Neural cell (in vitro differentiated cells): ENCODE measurements at regions not wholly inside any gene's neighbourhood (a gene's known extent, or its start where the extent isn't known, plus 50 kb on each side); places are given as distances from the start of the nearest gene placed in this dataset.

ENCODE experiments used
- CTCF ChIP-seq: fragments of 450-650 bp; IDR thresholded peaks from 2 replicates; pipeline ENCODE4 v1.5.1; 2014; ENCODE audit warnings: antibody characterized with exemption, mild to moderate bottlenecking, moderate library complexity; ENCODE audit not compliant: poor library complexity, severe bottlenecking
- EP300 ChIP-seq: fragments of 450-650 bp; conservative IDR thresholded peaks from 2 replicates; pipeline ENCODE4 v1.6.1; 2014; ENCODE audit warnings: antibody characterized with exemption, mild to moderate bottlenecking, moderate library complexity; ENCODE audit not compliant: poor library complexity, severe bottlenecking
- EZH2 ChIP-seq: fragments of 200-600, 300-800 bp; shearing (Covaris generic), sonication (generic); IDR thresholded peaks from 2 replicates; pipeline ENCODE4 v1.6.1; 2014; ENCODE audit warnings: antibody characterized with exemption, low read length, borderline replicate concordance, mild to moderate bottlenecking; ENCODE audit not compliant: insufficient read depth, poor library complexity, severe bottlenecking
- POLR2AphosphoS5 ChIP-seq: IDR thresholded peaks from 2 replicates; pipeline ENCODE4 v1.6.1; 2012
- REST ChIP-seq: IDR thresholded peaks from 2 replicates; pipeline ENCODE4 v1.6.1; 2012; ENCODE audit warnings: borderline replicate concordance
- SMC3 ChIP-seq: fragments of 450-650 bp; conservative IDR thresholded peaks from 2 replicates; pipeline ENCODE4 v1.6.1; 2014; ENCODE audit warnings: antibody characterized with exemption, mild to moderate bottlenecking, moderate library complexity; ENCODE audit not compliant: poor library complexity

- TF ChIP-seq CTCF (no peak), EP300 (no peak), REST (no peak), POLR2AphosphoS5 (no peak), EZH2 (no peak), SMC3 (no peak)
Measured at GRCh38 chr17:33451221-33451620, 158.1 kb upstream of the ASIC2 start.
